DND-41 (cell line): ENCODE measurements at regions not wholly inside any gene's neighbourhood (a gene's known extent, or its start where the extent isn't known, plus 50 kb on each side); places are given as distances from the start of the nearest gene placed in this dataset.

Source experiments
- CTCF ChIP-seq: IDR thresholded peaks from 2 replicates; pipeline ENCODE4 v1.5.1; 2012; ENCODE audit warnings: borderline replicate concordance, low read length, moderate library complexity, mild to moderate bottlenecking; ENCODE audit not compliant: poor library complexity, severe bottlenecking; ENCODE audit errors: extremely low read depth
- EZH2 ChIP-seq: IDR thresholded peaks from 3 replicates; pipeline ENCODE4 v1.6.1; 2012; ENCODE audit warnings: borderline replicate concordance, low read depth, mild to moderate bottlenecking, moderate library complexity, low read length, inconsistent platforms; ENCODE audit not compliant: severe bottlenecking

DNA sequence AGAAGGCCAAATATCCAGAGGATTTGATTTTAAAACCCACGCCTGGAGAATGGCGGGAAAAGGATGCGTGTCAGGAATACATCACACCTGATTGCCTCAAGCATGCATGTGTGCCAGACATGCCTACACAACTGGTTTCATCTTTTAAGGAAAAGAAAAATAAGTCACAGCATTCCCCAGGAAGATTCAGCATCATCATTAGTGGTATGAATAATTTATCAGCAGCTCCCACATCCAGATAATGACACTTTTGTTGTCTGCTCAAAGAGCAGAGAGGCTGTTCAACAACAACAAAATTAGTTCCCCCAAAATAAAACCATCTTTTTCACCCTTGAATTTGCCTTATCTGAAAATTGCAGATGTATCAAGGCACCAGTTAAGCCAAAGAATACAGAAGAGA, 328.6 kb upstream of the C1orf87 start:
- no peak for TF ChIP-seq CTCF
- TF ChIP-seq EZH2, result no peak
